ENCODE measurements at regions not wholly inside any gene's neighbourhood (a gene's known extent, or its start where the extent isn't known, plus 50 kb on each side); places are given as distances from the start of the nearest gene placed in this dataset.

GRCh38 chr6:169313347-169314010 is 59.8 kb upstream of the THBS2 start:
- TF ChIP-seq CTCF (IDR thresholded peaks at IDR 0.05; ENCODE audit: borderline replicate concordance, extremely low read depth, low read length, poor library complexity, severe bottlenecking) = no peak
- no peak for TF ChIP-seq EZH2 (IDR thresholded peaks at IDR 0.05; ENCODE audit: borderline replicate concordance, low read depth, low read length, severe bottlenecking)
